IMR-90 (cell line): ENCODE measurements at regions not wholly inside any gene's neighbourhood (a gene's known extent, or its start where the extent isn't known, plus 50 kb on each side); places are given as distances from the start of the nearest gene placed in this dataset.

ENCODE experiments used
- ATAC-seq: fragments of 200-7000 bp; cut with Tn5 transposase; 2 replicates; pipeline ENCODE4 v1.9.1; 2020; ENCODE audit warnings: low read depth, mild to moderate bottlenecking, moderate library complexity
- BruUV-seq: library from RNA; stranded (reverse); fragments of 400-500 nt; replicated peaks from 2 replicates; lab custom pipeline; 2021; lab: Mats Ljungman, UMichigan
- CTCF ChIA-PET: fragments of 300-600 bp; formaldehyde crosslinking; extraction: SDS; loops from one replicate; lab custom pipeline; 2021; ENCODE audit warnings: antibody characterized with exemption; lab: Yijun Ruan, JAX
- POLR2A ChIA-PET: fragments of 300-600 bp; sonication (Branson Sonifier 250); formaldehyde crosslinking; loops from one replicate; lab custom pipeline; 2022; ENCODE audit warnings: antibody characterized with exemption; ENCODE audit not compliant: unreplicated experiment; lab: Charles Lee
- DNase-seq: peaks from one replicate; pipeline ENCODE4 v3.0.0; 2013
- H2AFZ ChIP-seq: replicated peaks from 2 replicates; pipeline ENCODE3; 2013; ENCODE audit warnings: low read length, mild to moderate bottlenecking; ENCODE audit not compliant: poor library complexity
- H2AK5ac ChIP-seq: 2 replicates; pipeline ENCODE4 v1.6.1; 2013; ENCODE audit warnings: low read depth, low read length, inconsistent platforms
- H2AK9ac ChIP-seq: replicated peaks from 2 replicates; pipeline ENCODE3; 2013; ENCODE audit warnings: mild to moderate bottlenecking, low read depth, low read length, moderate library complexity; ENCODE audit not compliant: poor library complexity
- H2BK120ac ChIP-seq: 2 replicates; pipeline ENCODE4 v1.6.1; 2013; ENCODE audit warnings: low read depth, low read length, inconsistent platforms
- H2BK15ac ChIP-seq: 3 replicates; pipeline ENCODE4 v1.6.1; 2013; ENCODE audit warnings: low read depth, low read length, inconsistent platforms
- H2BK20ac ChIP-seq: 2 replicates; pipeline ENCODE4 v1.6.1; 2013; ENCODE audit warnings: low read depth, mild to moderate bottlenecking, inconsistent platforms, low read length, moderate library complexity
- H2BK5ac ChIP-seq: 2 replicates; pipeline ENCODE4 v1.6.1; 2013; ENCODE audit warnings: mild to moderate bottlenecking, low read depth, low read length, inconsistent platforms; ENCODE audit not compliant: poor library complexity, severe bottlenecking
- H3K14ac ChIP-seq: replicated peaks from 2 replicates; pipeline ENCODE4 v1.6.1; 2013; ENCODE audit warnings: low read depth, low read length, inconsistent platforms
- H3K18ac ChIP-seq: 2 replicates; pipeline ENCODE4 v1.6.1; 2013; ENCODE audit warnings: low read depth, low read length, control low read depth
- H3K23ac ChIP-seq: 2 replicates; pipeline ENCODE4 v1.6.1; 2013; ENCODE audit warnings: low read depth, low read length, inconsistent platforms
- H3K27ac ChIP-seq: 2 replicates; pipeline ENCODE4 v1.5.1; 2013; ENCODE audit warnings: mild to moderate bottlenecking, control low read depth, low read length; ENCODE audit not compliant: insufficient read depth
- H3K27me3 ChIP-seq: 2 replicates; pipeline ENCODE4 v1.6.1; 2013; ENCODE audit warnings: low read length; ENCODE audit not compliant: control insufficient read depth, insufficient read depth
- H3K36me3 ChIP-seq: 2 replicates; pipeline ENCODE4 v1.6.1; 2013; ENCODE audit warnings: low read length, mixed read lengths; ENCODE audit not compliant: control insufficient read depth, insufficient read depth
- H3K4ac ChIP-seq: 2 replicates; pipeline ENCODE4 v1.6.1; 2013; ENCODE audit warnings: low read depth, low read length, inconsistent platforms
- H3K4me1 ChIP-seq: 2 replicates; pipeline ENCODE4 v1.6.1; 2013; ENCODE audit warnings: low read length, mixed read lengths; ENCODE audit not compliant: control insufficient read depth, insufficient read depth
- H3K4me2 ChIP-seq: 2 replicates; pipeline ENCODE4 v1.6.1; 2013; ENCODE audit warnings: low read depth, mild to moderate bottlenecking, control low read depth, low read length, moderate library complexity
- H3K4me3 ChIP-seq: 2 replicates; pipeline ENCODE4 v1.5.1; 2013; ENCODE audit warnings: low read depth, mild to moderate bottlenecking, control low read depth, low read length, moderate library complexity; ENCODE audit not compliant: insufficient read depth
- H3K56ac ChIP-seq: 2 replicates; pipeline ENCODE4 v1.6.1; 2013; ENCODE audit warnings: low read length, inconsistent platforms; ENCODE audit not compliant: insufficient read depth; ENCODE audit errors: extremely low read depth
- H3K79me1 ChIP-seq, 2 experiments: 2 replicates each; pipeline ENCODE4 v1.6.1; 2013; ENCODE audit warnings: low read length in 2 of 2, inconsistent platforms in 1 of 2, low read depth in 1 of 2
- H3K9ac ChIP-seq: 2 replicates; pipeline ENCODE4 v1.6.1; 2013; ENCODE audit warnings: low read depth, low read length, control low read depth
- H3K9me1 ChIP-seq: 2 replicates; pipeline ENCODE4 v1.6.1; 2013; ENCODE audit warnings: low read length, inconsistent platforms; ENCODE audit not compliant: insufficient read depth
- H3K9me3 ChIP-seq: 2 replicates; pipeline ENCODE4 v1.6.1; 2013; ENCODE audit warnings: low read length; ENCODE audit not compliant: control insufficient read depth, insufficient read depth
- H4K20me1 ChIP-seq: 2 replicates; pipeline ENCODE4 v1.6.1; 2013; ENCODE audit warnings: low read length, inconsistent platforms; ENCODE audit not compliant: insufficient read depth
- H4K5ac ChIP-seq: 2 replicates; pipeline ENCODE4 v1.6.1; 2013; ENCODE audit warnings: mild to moderate bottlenecking, low read depth, low read length, control low read depth
- H4K8ac ChIP-seq, 2 experiments: 2 replicates each; pipeline ENCODE4 v1.6.1; 2013; ENCODE audit warnings: low read depth in 2 of 2, low read length in 2 of 2, control low read depth in 1 of 2, inconsistent platforms in 1 of 2
- H4K91ac ChIP-seq: 2 replicates; pipeline ENCODE4 v1.6.1; 2013; ENCODE audit warnings: low read depth, low read length, inconsistent platforms; ENCODE audit not compliant: insufficient read depth
- CHD1 ChIP-seq: IDR thresholded peaks from 2 replicates; pipeline ENCODE4 v1.6.1; 2012; ENCODE audit warnings: low read depth, low read length, improper control_type of control experiment
- FOS ChIP-seq: fragments of 150-350 bp; IDR thresholded peaks from 2 replicates; pipeline ENCODE4 v1.6.1; 2016; ENCODE audit warnings: low read depth, low read length
- RFX5 ChIP-seq: IDR thresholded peaks from 2 replicates; pipeline ENCODE4 v1.8.0; 2012; ENCODE audit warnings: low read depth, mild to moderate bottlenecking, low read length, moderate library complexity
- SMC3 ChIP-seq: fragments of 150-350 bp; IDR thresholded peaks from 2 replicates; pipeline ENCODE4 v1.6.1; 2016; ENCODE audit warnings: low read depth, mild to moderate bottlenecking, antibody characterized with exemption, low read length, moderate library complexity
- USF2 ChIP-seq: fragments of 150-350 bp; IDR thresholded peaks from 2 replicates; pipeline ENCODE4 v1.6.1; 2017; ENCODE audit warnings: mild to moderate bottlenecking, antibody characterized with exemption, low read length, low read depth
- WGBS, 2 experiments: methylation state at CpG; one replicate each; pipeline versions ENCODE4 v1.1.5 to v1.1.7; 2013; ENCODE audit warnings: missing lambda C conversion rate in 2 of 2; ENCODE audit not compliant: insufficient read length in 1 of 2; ENCODE audit errors: extremely low coverage in 2 of 2; 5-methylcytosine and 5-hydroxymethylcytosine counted together
- dilution Hi-C: fragments of 300-500 bp; cut with HindIII; formaldehyde crosslinking; loops from one replicate; pipeline ENCODE4 v1.14.3; 2018; ENCODE audit warnings: low sequenced_read_pairs; ENCODE audit not compliant: unreplicated experiment
- in situ Hi-C: fragments of 300-500 bp; cut with MboI; formaldehyde crosslinking; loops from 3 replicates; pipeline ENCODE4 v1.14.3; 2019; ENCODE audit warnings: low sequenced_read_pairs, inconsistent platforms, mixed read lengths
- intact Hi-C: fragments of 100-400 bp; cut with micrococcal nuclease; formaldehyde crosslinking; loops from 2 replicates; pipeline ENCODE4 v1.10.0; 2022
- TF ChIP-seq, protein P1 (sequence below): conservative IDR thresholded peaks from 2 replicates; pipeline ENCODE4 v1.5.1; 2012; ENCODE audit warnings: mild to moderate bottlenecking, low read depth, low read length, improper control_type of control experiment
- TF ChIP-seq, protein P2 (sequence below): fragments of 150-350 bp; IDR thresholded peaks from 2 replicates; pipeline ENCODE4 v1.6.1; 2016; ENCODE audit warnings: low read depth, mild to moderate bottlenecking, low read length, moderate library complexity, borderline replicate concordance

DNA sequence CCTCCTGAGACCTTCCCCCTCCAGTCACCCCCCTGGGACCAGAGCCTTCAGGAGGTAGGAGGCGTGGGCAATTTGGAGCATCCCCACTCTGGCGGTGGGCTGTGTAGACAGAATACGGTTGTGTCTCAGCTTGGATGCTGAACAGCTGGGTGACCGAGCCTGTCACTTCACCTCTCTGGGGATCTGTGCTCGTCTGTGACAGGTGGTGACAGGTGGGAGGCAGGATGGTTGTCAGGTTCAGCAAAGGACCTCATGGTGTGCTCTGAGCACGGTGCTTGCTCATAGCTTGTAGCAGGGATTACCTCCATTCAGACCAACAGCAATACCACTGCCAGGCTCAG lies 186.5 kb upstream of the HS6ST1 start:
- Histone ChIP-seq H4K8ac (no peak overlapping the region), H3K79me1 (no peaks in the 10 kb centered on the region), H2BK20ac (no peak overlapping the region), H2AK5ac (no peak overlapping the region), H3K4ac (no peak overlapping the region), H3K4me3 (no peak overlapping the region), H2AK9ac (no peak overlapping the region), H3K36me3 (no peaks in the 10 kb centered on the region), H3K9me3 (no peaks in the 10 kb centered on the region), H3K9ac (no peak overlapping the region), H2BK15ac (no peak overlapping the region), H3K4me2 (no peak overlapping the region), H4K5ac (no peak overlapping the region), H3K56ac (no peak overlapping the region), H2AFZ (no peak overlapping the region), H3K18ac (no peak overlapping the region), H3K27ac (no peak overlapping the region), H3K23ac (no peak overlapping the region), H3K9me1 (peaks cover 2% of the 10 kb centered on the region; the same call in 1 of the 2 replicates), H3K4me1 (no peaks in the 10 kb centered on the region), H2BK5ac (no peak overlapping the region), H4K20me1 (no peaks in the 10 kb centered on the region), H4K91ac (no peak overlapping the region), H2BK120ac (no peak overlapping the region), H3K14ac (no peak overlapping the region), H3K27me3 (peaks cover 7% of the 10 kb centered on the region; the same call in 1 of the 2 replicates)
- in situ Hi-C loops = no loop called here
- no peak for ATAC-seq
- WGBS, 2 experiments = no CpG with 5 or more reads among the region's 6 CpGs
- TF ChIP-seq, protein P1, sequence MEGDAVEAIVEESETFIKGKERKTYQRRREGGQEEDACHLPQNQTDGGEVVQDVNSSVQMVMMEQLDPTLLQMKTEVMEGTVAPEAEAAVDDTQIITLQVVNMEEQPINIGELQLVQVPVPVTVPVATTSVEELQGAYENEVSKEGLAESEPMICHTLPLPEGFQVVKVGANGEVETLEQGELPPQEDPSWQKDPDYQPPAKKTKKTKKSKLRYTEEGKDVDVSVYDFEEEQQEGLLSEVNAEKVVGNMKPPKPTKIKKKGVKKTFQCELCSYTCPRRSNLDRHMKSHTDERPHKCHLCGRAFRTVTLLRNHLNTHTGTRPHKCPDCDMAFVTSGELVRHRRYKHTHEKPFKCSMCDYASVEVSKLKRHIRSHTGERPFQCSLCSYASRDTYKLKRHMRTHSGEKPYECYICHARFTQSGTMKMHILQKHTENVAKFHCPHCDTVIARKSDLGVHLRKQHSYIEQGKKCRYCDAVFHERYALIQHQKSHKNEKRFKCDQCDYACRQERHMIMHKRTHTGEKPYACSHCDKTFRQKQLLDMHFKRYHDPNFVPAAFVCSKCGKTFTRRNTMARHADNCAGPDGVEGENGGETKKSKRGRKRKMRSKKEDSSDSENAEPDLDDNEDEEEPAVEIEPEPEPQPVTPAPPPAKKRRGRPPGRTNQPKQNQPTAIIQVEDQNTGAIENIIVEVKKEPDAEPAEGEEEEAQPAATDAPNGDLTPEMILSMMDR = no peak
- TF ChIP-seq USF2 = no peak
- TF ChIP-seq, protein P2, sequence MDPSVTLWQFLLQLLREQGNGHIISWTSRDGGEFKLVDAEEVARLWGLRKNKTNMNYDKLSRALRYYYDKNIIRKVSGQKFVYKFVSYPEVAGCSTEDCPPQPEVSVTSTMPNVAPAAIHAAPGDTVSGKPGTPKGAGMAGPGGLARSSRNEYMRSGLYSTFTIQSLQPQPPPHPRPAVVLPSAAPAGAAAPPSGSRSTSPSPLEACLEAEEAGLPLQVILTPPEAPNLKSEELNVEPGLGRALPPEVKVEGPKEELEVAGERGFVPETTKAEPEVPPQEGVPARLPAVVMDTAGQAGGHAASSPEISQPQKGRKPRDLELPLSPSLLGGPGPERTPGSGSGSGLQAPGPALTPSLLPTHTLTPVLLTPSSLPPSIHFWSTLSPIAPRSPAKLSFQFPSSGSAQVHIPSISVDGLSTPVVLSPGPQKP = no peak
- no peak for TF ChIP-seq SMC3
- TF ChIP-seq CHD1 = no peak
- no peak for TF ChIP-seq RFX5
- TF ChIP-seq FOS = no peak
- no TSS peak for BruUV-seq
- intact Hi-C loops = no loop called here
- DNase-seq = no peak
- ChIA-PET POLR2A (no interaction called here), CTCF (no interaction called here)
- dilution Hi-C loops = no loop called here
